Transverse colon (tissue), 4 donors: ENCODE measurements at regions not wholly inside any gene's neighbourhood (a gene's known extent, or its start where the extent isn't known, plus 50 kb on each side); places are given as distances from the start of the nearest gene placed in this dataset.

Source experiments
- DNase-seq: peaks from one replicate; pipeline ENCODE4 v3.0.0-alpha.2; 2019
- H3K27ac ChIP-seq, 4 donors: fragments of 200-600 bp; sonication (generic); 2 replicates each; pipeline ENCODE4 v1.5.1; 2016 to 2018; ENCODE audit warnings: inconsistent platforms in 4 of 4
- H3K27me3 ChIP-seq: fragments of 200-600 bp; sonication (generic); 2 replicates; pipeline ENCODE4 v1.5.1; 2017; ENCODE audit warnings: inconsistent platforms
- H3K36me3 ChIP-seq, 4 donors: fragments of 200-600 bp; sonication (generic); 2 replicates each; pipeline ENCODE4 v1.5.1; 2017 to 2019; ENCODE audit warnings: inconsistent platforms in 4 of 4
- H3K4me1 ChIP-seq, 4 donors: fragments of 200-600 bp; sonication (generic); 2 replicates each; pipeline ENCODE4 v1.5.1; 2017 to 2020; ENCODE audit warnings: inconsistent platforms in 4 of 4
- H3K4me3 ChIP-seq, 4 donors: fragments of 200-600 bp; sonication (generic); 1 replicate in 1 of 4; 2 replicates in 3 of 4; pipeline versions ENCODE4 v1.5.1 to v1.6.1; 2017 to 2019; ENCODE audit warnings: inconsistent platforms in 4 of 4
- H3K9me3 ChIP-seq, 2 donors: fragments of 200-600 bp; sonication (generic); 2 replicates each; pipeline ENCODE4 v1.5.1; 2017 to 2019; ENCODE audit warnings: inconsistent platforms in 2 of 2
- CTCF ChIP-seq, 5 experiments: fragments of 200-600 bp in 3 of 5; fragments of 450-650 bp in 2 of 5; sonication (generic) in 3 of 5; IDR thresholded peaks; 1 replicate in 2 of 5; 2 replicates in 3 of 5; pipeline ENCODE4 v1.5.1; 2016 to 2017; ENCODE audit warnings: antibody characterized with exemption in 5 of 5, inconsistent platforms in 3 of 5, mild to moderate bottlenecking in 2 of 5, moderate library complexity in 1 of 5
- EP300 ChIP-seq: sonication (generic); formaldehyde crosslinking; IDR thresholded peaks from one replicate; pipeline ENCODE4 v1.6.1; 2017; ENCODE audit warnings: antibody characterized with exemption, low read depth
- POLR2A ChIP-seq: fragments of 450-650 bp; IDR thresholded peaks from one replicate; pipeline ENCODE4 v1.6.1; 2016; ENCODE audit warnings: antibody characterized with exemption, mild to moderate bottlenecking, moderate library complexity
- POLR2AphosphoS5 ChIP-seq, 3 donors: sonication (generic); formaldehyde crosslinking; IDR thresholded peaks; one replicate each; pipeline ENCODE4 v1.6.1; 2016; ENCODE audit warnings: antibody characterized with exemption in 3 of 3
- WGBS, 2 donors: methylation state at CpG; one replicate each; pipeline ENCODE4 v1.1.5; 2018; ENCODE audit warnings: low coverage in 1 of 2; 5-methylcytosine and 5-hydroxymethylcytosine counted together
- in situ Hi-C, 4 donors: fragments of 200-750 bp; cut with MboI; loops; one replicate each; pipeline versions ENCODE4 v1.15.0 to v1.15.1; 2017; ENCODE audit warnings: low sequenced_read_pairs in 3 of 4, low pct_ligation_motif_present in 1 of 4, low pct_unique_long_range_greater_than_20kb in 1 of 4
- intact Hi-C: fragments of 100-400 bp; cut with DNase I; formaldehyde crosslinking; loops from one replicate; pipeline ENCODE4 v1.15.1; 2023; ENCODE audit warnings: low total_unique reads

DNA sequence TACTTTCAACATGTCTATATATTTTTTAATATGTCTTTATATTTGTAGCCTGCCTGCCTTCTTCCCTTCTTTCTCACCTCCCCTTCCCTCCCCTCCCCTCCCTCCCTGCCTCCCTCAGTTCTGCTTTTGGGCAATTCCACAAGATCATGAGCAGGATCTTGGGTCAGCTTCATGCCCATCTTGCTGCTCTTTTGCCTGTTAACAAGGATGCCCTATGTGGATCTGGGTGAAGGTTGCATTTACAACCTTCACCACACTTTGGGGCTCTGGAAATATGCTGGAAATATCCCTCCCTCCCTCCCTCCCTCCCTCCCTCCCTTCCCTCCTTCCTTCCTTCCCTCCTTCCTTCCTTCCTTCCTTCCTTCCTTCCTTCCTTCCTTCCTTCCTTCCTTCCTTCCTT is 334.1 kb upstream of the FAM98A start:
- in situ Hi-C loops = no loop called here
- no peak for TF ChIP-seq CTCF (IDR thresholded peaks at IDR 0.05)
- no peak for TF ChIP-seq POLR2A
- TF ChIP-seq EP300 = no peak
- TF ChIP-seq POLR2AphosphoS5 (IDR thresholded peaks at IDR 0.05) = no peak

GRCh38 chr2:33931164-33931563 is 332.1 kb upstream of the FAM98A start:
- in situ Hi-C loops (no loop called here), intact Hi-C loops (no loop called here)
- WGBS, 2 donors = 84 to 93% methylated on average over 2 to 3 of the region's 3 CpGs
- Histone ChIP-seq H3K36me3 (no peaks in the 10 kb centered on the region), H3K4me1 (no peaks in the 10 kb centered on the region), H3K27ac (no peak overlapping the region), H3K4me3 (no peak overlapping the region), H3K9me3 (no peaks in the 10 kb centered on the region), H3K27me3 (no peaks in the 10 kb centered on the region)
- TF ChIP-seq EP300 (no peak), CTCF (IDR thresholded peaks at IDR 0.05) (no peak), POLR2AphosphoS5 (IDR thresholded peaks at IDR 0.05) (no peak), POLR2A (no peak)
- no peak for DNase-seq

More for the DNA sequence above, 334.1 kb upstream of the FAM98A start:
- no peaks in the 10 kb centered on the region for H3K36me3 ChIP-seq
- intact Hi-C loops = no loop called here
- H3K27me3 ChIP-seq = no peaks in the 10 kb centered on the region
- DNase-seq = no peak
- H3K9me3 ChIP-seq = no peaks in the 10 kb centered on the region
- H3K4me1 ChIP-seq = no peaks in the 10 kb centered on the region
- no peak overlapping the region for H3K27ac ChIP-seq
- no peak overlapping the region for H3K4me3 ChIP-seq

DNA sequence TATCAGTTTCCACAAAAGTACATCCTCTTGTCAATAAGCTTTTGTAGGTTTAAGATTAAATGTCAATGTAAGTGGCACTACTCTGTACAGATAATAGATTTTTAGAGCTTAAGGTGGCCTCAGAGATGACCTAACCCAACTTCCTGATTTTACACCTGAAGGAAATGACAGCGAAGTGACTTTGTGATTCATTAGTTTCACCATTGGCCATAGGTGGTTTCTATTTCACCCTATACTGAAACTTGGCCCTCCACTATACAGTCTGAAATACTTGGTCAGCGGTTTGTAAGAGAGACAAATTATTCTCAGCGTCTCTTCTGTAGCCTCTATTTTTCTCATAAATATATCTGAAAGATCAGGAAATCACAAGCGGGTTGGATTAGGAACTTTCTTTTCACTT is 330.4 kb upstream of the FAM98A start:
- Histone ChIP-seq H3K27ac (no peak overlapping the region), H3K9me3 (no peaks in the 10 kb centered on the region), H3K36me3 (no peaks in the 10 kb centered on the region), H3K27me3 (no peaks in the 10 kb centered on the region), H3K4me1 (no peaks in the 10 kb centered on the region), H3K4me3 (no peak overlapping the region)
- in situ Hi-C loops = no loop called here
- no peak for DNase-seq
- no peak for TF ChIP-seq POLR2AphosphoS5 (IDR thresholded peaks at IDR 0.05)
- TF ChIP-seq EP300 = no peak
- no peak for TF ChIP-seq CTCF (IDR thresholded peaks at IDR 0.05)
- no peak for TF ChIP-seq POLR2A
- WGBS, 2 donors = 76 to 79% methylated on average over 4 of the region's 4 CpGs
- intact Hi-C loops = no loop called here

GRCh38 chr2:33927756-33928155 is 328.7 kb upstream of the FAM98A start:
- TF ChIP-seq EP300 (no peak), POLR2A (no peak), CTCF (IDR thresholded peaks at IDR 0.05) (no peak)
- Histone ChIP-seq H3K4me1 (no peaks in the 10 kb centered on the region), H3K9me3 (no peaks in the 10 kb centered on the region), H3K4me3 (no peak overlapping the region), H3K27ac (no peak overlapping the region), H3K27me3 (no peaks in the 10 kb centered on the region), H3K36me3 (no peaks in the 10 kb centered on the region)
- 57 to 64% methylated on average over 1 of the region's 1 CpG for WGBS, 2 donors
- in situ Hi-C loops = no loop called here
- intact Hi-C loops = no loop called here
- no peak for DNase-seq
